ENCODE measurements at regions not wholly inside any gene's neighbourhood (a gene's known extent, or its start where the extent isn't known, plus 50 kb on each side); places are given as distances from the start of the nearest gene placed in this dataset.

GRCh38 chr3:59167756-59168155 lies 117.9 kb upstream of the CFAP20DC start:
- TF ChIP-seq POLR2A (IDR thresholded peaks at IDR 0.05), result no peak
- intact Hi-C loops (cut with DNase I), result no loop called here
- Histone ChIP-seq H3K36me3 (no peaks in the 10 kb centered on the region), H3K9me3 (no peaks in the 10 kb centered on the region), H3K27ac (no peak overlapping the region), H3K27me3 (no peaks in the 10 kb centered on the region), H3K4me3 (no peak overlapping the region), H3K4me1 (ENCODE audit: insufficient read depth) (no peaks in the 10 kb centered on the region)
- no peak for DNase-seq
- WGBS, 3 donors, result 39 to 87% (median 79%) methylated on average over 1 of the region's 1 CpG

GRCh38 chr3:59163953-59164352 lies 114.1 kb upstream of the CFAP20DC start:
- DNase-seq, result no peak
- no peaks in the 10 kb centered on the region for H3K4me1 ChIP-seq (ENCODE audit: insufficient read depth)
- no peaks in the 10 kb centered on the region for H3K27me3 ChIP-seq
- intact Hi-C loops (cut with DNase I), result no loop called here
- no peaks in the 10 kb centered on the region for H3K36me3 ChIP-seq
- no peak overlapping the region for H3K27ac ChIP-seq
- H3K9me3 ChIP-seq, result no peaks in the 10 kb centered on the region
- WGBS, 3 donors, result 75 to 88% (median 81%) methylated on average over 2 of the region's 2 CpGs
- no peak overlapping the region for H3K4me3 ChIP-seq
- TF ChIP-seq POLR2A (IDR thresholded peaks at IDR 0.05) (no peak), EP300 (IDR thresholded peaks at IDR 0.05) (no peak), CTCF (IDR thresholded peaks at IDR 0.05) (no peak)

GRCh38 chr3:59161048-59161447 lies 111.2 kb upstream of the CFAP20DC start:
- no peak for DNase-seq
- intact Hi-C loops (cut with DNase I), result no loop called here
- WGBS, 3 donors, result 94 to 96% (median 94%) methylated on average over 7 of the region's 7 CpGs
- Histone ChIP-seq H3K9me3 (no peaks in the 10 kb centered on the region), H3K36me3 (no peaks in the 10 kb centered on the region), H3K4me3 (no peak overlapping the region), H3K27ac (no peak overlapping the region), H3K4me1 (ENCODE audit: insufficient read depth) (no peaks in the 10 kb centered on the region), H3K27me3 (no peaks in the 10 kb centered on the region)
- TF ChIP-seq CTCF (IDR thresholded peaks at IDR 0.05), result no peak
- no peak for TF ChIP-seq EP300 (IDR thresholded peaks at IDR 0.05)
- TF ChIP-seq POLR2A (IDR thresholded peaks at IDR 0.05), result no peak

GRCh38 chr3:59160133-59160746 lies 110.4 kb upstream of the CFAP20DC start:
- Histone ChIP-seq H3K27me3 (no peaks in the 10 kb centered on the region), H3K36me3 (no peaks in the 10 kb centered on the region), H3K27ac (no peak overlapping the region), H3K4me1 (ENCODE audit: insufficient read depth) (no peaks in the 10 kb centered on the region), H3K4me3 (no peak overlapping the region), H3K9me3 (no peaks in the 10 kb centered on the region)
- WGBS, 3 donors, result 90 to 95% (median 93%) methylated on average over 4 of the region's 4 CpGs
- intact Hi-C loops (cut with DNase I), result no loop called here
- DNase-seq, result no peak
- no peak for TF ChIP-seq EP300 (IDR thresholded peaks at IDR 0.05)
- no peak for TF ChIP-seq POLR2A (IDR thresholded peaks at IDR 0.05)
- no peak for TF ChIP-seq CTCF (IDR thresholded peaks at IDR 0.05)

- TF ChIP-seq CTCF (IDR thresholded peaks at IDR 0.05) (no peak), POLR2A (IDR thresholded peaks at IDR 0.05) (no peak), EP300 (IDR thresholded peaks at IDR 0.05) (no peak)
- WGBS, 3 donors, result 64 to 71% (median 70%) methylated on average over 1 of the region's 1 CpG
- H3K4me1 ChIP-seq (ENCODE audit: insufficient read depth), result no peaks in the 10 kb centered on the region
- intact Hi-C loops (cut with DNase I), result no loop called here
- H3K4me3 ChIP-seq, result no peak overlapping the region
- no peaks in the 10 kb centered on the region for H3K36me3 ChIP-seq
- DNase-seq, result no peak
- H3K27me3 ChIP-seq, result no peaks in the 10 kb centered on the region
- no peaks in the 10 kb centered on the region for H3K9me3 ChIP-seq
- no peak overlapping the region for H3K27ac ChIP-seq
These were observed 103.8 kb upstream of the CFAP20DC start for GRCh38 chr3:59153648-59154047.
